ENCODE measurements at regions not wholly inside any gene's neighbourhood (a gene's known extent, or its start where the extent isn't known, plus 50 kb on each side); places are given as distances from the start of the nearest gene placed in this dataset.

GRCh38 chr2:13662055-13662454 lies 945.3 kb downstream of the TRIB2 start:
- no CpG with 5 or more reads among the region's 1 CpG for WGBS (ENCODE audit: extremely low coverage, insufficient read length, low lambda C conversion rate)
- no peaks in the 10 kb centered on the region for H3K9me3 ChIP-seq (ENCODE audit: control insufficient read depth, low read depth, low read length)

More at GRCh38 chr2:13662055-13662454, 945.3 kb downstream of the TRIB2 start:
- H3K4me1 Mint-ChIP-seq = no peaks in the 10 kb centered on the region
- Histone ChIP-seq H3K4me2 (ENCODE audit: insufficient read depth, insufficient read length, low read length) (no peak overlapping the region), H3K14ac (ENCODE audit: insufficient read depth, low read length) (no peak overlapping the region), H2BK12ac (ENCODE audit: insufficient read length, low read depth, low read length) (no peak overlapping the region), H3K23ac (ENCODE audit: insufficient read length, low read depth, low read length) (no peak overlapping the region), H3K4ac (ENCODE audit: low read depth, low read length) (no peak overlapping the region), H3K9ac (ENCODE audit: extremely low read depth, insufficient read length, low read length) (no peak overlapping the region), H3K27me3 (ENCODE audit: insufficient read depth, low read length) (no peaks in the 10 kb centered on the region), H4K20me1 (ENCODE audit: control insufficient read depth, insufficient read depth, insufficient read length) (no peaks in the 10 kb centered on the region), H2BK20ac (ENCODE audit: low read depth, low read length, poor library complexity, severe bottlenecking) (no peak overlapping the region), H3K56ac (ENCODE audit: insufficient read length, low read depth, low read length) (no peak overlapping the region), H2AK5ac (ENCODE audit: insufficient read length, low read length) (no peak overlapping the region), H4K8ac (replicated peaks; ENCODE audit: insufficient read length, low read depth, low read length) (no peak overlapping the region), H3K4me1 (ENCODE audit: insufficient read depth, low read length) (no peaks in the 10 kb centered on the region), H3K79me2 (ENCODE audit: insufficient read depth, low read length) (no peaks in the 10 kb centered on the region), H2BK15ac (ENCODE audit: low read depth, low read length) (no peak overlapping the region), H3T11ph (ENCODE audit: low read length) (no peak overlapping the region), H2BK5ac (ENCODE audit: insufficient read length, low read length) (no peak overlapping the region), H3K18ac (ENCODE audit: insufficient read length, low read depth, low read length) (no peak overlapping the region), H4K5ac (ENCODE audit: insufficient read length, low read depth, low read length) (no peak overlapping the region), H4K91ac (ENCODE audit: insufficient read length, low read depth, low read length) (no peak overlapping the region), H2BK120ac (ENCODE audit: low read depth, low read length, poor library complexity, severe bottlenecking) (no peak overlapping the region), H2AFZ (ENCODE audit: low read length) (no peak overlapping the region), H3K27ac (ENCODE audit: insufficient read length, low read depth, low read length) (no peak overlapping the region), H3K23me2 (ENCODE audit: insufficient read length, low read depth, low read length, poor library complexity, severe bottlenecking) (no peaks in the 10 kb centered on the region), H3K79me1 (ENCODE audit: insufficient read depth, low read depth, low read length, poor library complexity, severe bottlenecking) (no peaks in the 10 kb centered on the region)
- DNase-seq = no peak
- no peak overlapping the region for H3K27ac Mint-ChIP-seq
- no peaks in the 10 kb centered on the region for H3K36me3 Mint-ChIP-seq (ENCODE audit: insufficient read depth in 1 of 3, low read depth in 3 of 3)
- TF ChIP-seq CTCF (conservative IDR thresholded peaks at IDR 0.05) = no peak
- no peak overlapping the region for H3K4me3 Mint-ChIP-seq
- H3K9me3 Mint-ChIP-seq = no peaks in the 10 kb centered on the region
- H3K27me3 Mint-ChIP-seq (ENCODE audit: low read depth) = peaks cover 49% of the 10 kb centered on the region
